Tibial artery (tissue), 4 donors: ENCODE measurements at regions not wholly inside any gene's neighbourhood (a gene's known extent, or its start where the extent isn't known, plus 50 kb on each side); places are given as distances from the start of the nearest gene placed in this dataset.

ENCODE experiments used
- DNase-seq, 2 donors: peaks; one replicate each; pipeline ENCODE4 v3.0.0-alpha.2; 2019
- H3K27ac ChIP-seq, 2 donors: fragments of 200-600 bp; sonication (generic) in 1 of 2; 1 replicate in 1 of 2; 2 replicates in 1 of 2; pipeline ENCODE4 v1.5.1; 2018 to 2019; ENCODE audit warnings: mild to moderate bottlenecking in 1 of 2
- H3K27me3 ChIP-seq, 2 donors: fragments of 200-600 bp; sonication (generic) in 1 of 2; one replicate each; pipeline versions ENCODE4 v1.5.1 to v1.6.0; 2016 to 2019
- H3K36me3 ChIP-seq, 3 donors: fragments of 200-600 bp; sonication (generic) in 2 of 3; one replicate each; pipeline ENCODE4 v1.5.1; 2016 to 2019; ENCODE audit warnings: mild to moderate bottlenecking in 2 of 3
- H3K4me1 ChIP-seq, 4 donors: fragments of 200-600 bp; sonication (generic) in 2 of 4; 1 replicate in 3 of 4; 2 replicates in 1 of 4; pipeline ENCODE4 v1.5.1; 2016 to 2019
- H3K4me3 ChIP-seq, 2 donors: fragments of 200-600 bp; sonication (generic) in 1 of 2; 1 replicate in 1 of 2; 2 replicates in 1 of 2; pipeline ENCODE4 v1.5.1; 2018 to 2019; ENCODE audit warnings: mild to moderate bottlenecking in 2 of 2
- H3K9me3 ChIP-seq, 3 donors: fragments of 200-600 bp; sonication (generic) in 1 of 3; one replicate each; pipeline ENCODE4 v1.5.1; 2016 to 2019
- CTCF ChIP-seq, 2 experiments: fragments of 200-600 bp in 1 of 2; fragments of 450-650 bp in 1 of 2; IDR thresholded peaks; one replicate each; pipeline ENCODE4 v1.5.1; 2017 to 2019; ENCODE audit warnings: antibody characterized with exemption in 2 of 2, mild to moderate bottlenecking in 1 of 2, moderate library complexity in 1 of 2
- intact Hi-C: fragments of 100-400 bp; cut with DNase I; formaldehyde crosslinking; loops from one replicate; pipeline ENCODE4 v1.15.0; 2023; ENCODE audit warnings: low total_unique reads

- Histone ChIP-seq H3K27me3 (no peaks in the 10 kb centered on the region), H3K9me3 (no peaks in the 10 kb centered on the region), H3K36me3 (no peaks in the 10 kb centered on the region), H3K27ac (no peak overlapping the region), H3K4me1 (no peaks in the 10 kb centered on the region), H3K4me3 (no peak overlapping the region)
- DNase-seq, result no peak
- TF ChIP-seq CTCF (IDR thresholded peaks at IDR 0.05), result no peak
- intact Hi-C loops, result no loop called here
These were observed 249.0 kb downstream of the ZEB2 start for GRCh38 chr2:144270951-144271350.

GRCh38 chr2:144268036-144268678 is 251.8 kb downstream of the ZEB2 start:
- Histone ChIP-seq H3K36me3 (no peaks in the 10 kb centered on the region), H3K27ac (no peak overlapping the region), H3K4me3 (no peak overlapping the region), H3K4me1 (no peaks in the 10 kb centered on the region), H3K27me3 (no peaks in the 10 kb centered on the region), H3K9me3 (no peaks in the 10 kb centered on the region)
- intact Hi-C loops, result no loop called here
- no peak for DNase-seq
- TF ChIP-seq CTCF (IDR thresholded peaks at IDR 0.05), result no peak

GRCh38 chr2:144267239-144267638 is 252.7 kb downstream of the ZEB2 start:
- H3K9me3 ChIP-seq, result no peaks in the 10 kb centered on the region
- H3K27ac ChIP-seq, result no peak overlapping the region
- H3K4me1 ChIP-seq, result no peaks in the 10 kb centered on the region
- H3K4me3 ChIP-seq, result no peak overlapping the region
- DNase-seq, result no peak
- no peaks in the 10 kb centered on the region for H3K36me3 ChIP-seq
- no peaks in the 10 kb centered on the region for H3K27me3 ChIP-seq
- intact Hi-C loops, result no loop called here
- no peak for TF ChIP-seq CTCF (IDR thresholded peaks at IDR 0.05)

GRCh38 chr2:144265654-144266053 is 254.3 kb downstream of the ZEB2 start:
- Histone ChIP-seq H3K4me3 (no peak overlapping the region), H3K27me3 (no peaks in the 10 kb centered on the region), H3K9me3 (no peaks in the 10 kb centered on the region), H3K4me1 (no peaks in the 10 kb centered on the region), H3K36me3 (no peaks in the 10 kb centered on the region), H3K27ac (no peak overlapping the region)
- no peak for DNase-seq
- TF ChIP-seq CTCF (IDR thresholded peaks at IDR 0.05), result no peak
- intact Hi-C loops, result no loop called here

GRCh38 chr2:144261966-144262365 is 258.0 kb downstream of the ZEB2 start:
- no peak for DNase-seq
- Histone ChIP-seq H3K27me3 (no peaks in the 10 kb centered on the region), H3K4me3 (no peak overlapping the region), H3K27ac (no peak overlapping the region), H3K36me3 (no peaks in the 10 kb centered on the region), H3K4me1 (peaks cover 0 to 3% (median 0%) of the 10 kb centered on the region in 4 donors), H3K9me3 (peaks cover 0 to 9% (median 3%) of the 10 kb centered on the region in 3 donors)
- no peak for TF ChIP-seq CTCF (IDR thresholded peaks at IDR 0.05)
- intact Hi-C loops, result no loop called here

GRCh38 chr2:144261336-144261735 is 258.6 kb downstream of the ZEB2 start:
- Histone ChIP-seq H3K27me3 (no peaks in the 10 kb centered on the region), H3K4me3 (no peak overlapping the region), H3K27ac (no peak overlapping the region), H3K36me3 (no peaks in the 10 kb centered on the region), H3K9me3 (peaks cover 0 to 9% (median 3%) of the 10 kb centered on the region in 3 donors), H3K4me1 (peaks cover 0 to 3% (median 0%) of the 10 kb centered on the region in 4 donors)
- intact Hi-C loops, result no loop called here
- TF ChIP-seq CTCF (IDR thresholded peaks at IDR 0.05), result no peak
- DNase-seq, result no peak
